SK-N-SH treated with all-trans-retinoic acid at 6 μM for 48 hours (cell line): ENCODE measurements at regions not wholly inside any gene's neighbourhood (a gene's known extent, or its start where the extent isn't known, plus 50 kb on each side); places are given as distances from the start of the nearest gene placed in this dataset.

Experiments
- ARNTL ChIP-seq: fragments of 450-650 bp; formaldehyde crosslinking; IDR thresholded peaks from 2 replicates; pipeline ENCODE4 v1.5.0; 2020; ENCODE audit warnings: low read depth, mild to moderate bottlenecking, moderate library complexity, borderline replicate concordance
- BACH2 ChIP-seq: fragments of 250-450 bp; sonication (Bioruptor Pico); IDR thresholded peaks from 2 replicates; pipeline ENCODE4 v1.9.0; 2021; ENCODE audit warnings: mild to moderate bottlenecking, borderline replicate concordance
- GLIS3 ChIP-seq: fragments of 250-450 bp; sonication (Bioruptor Pico); IDR thresholded peaks from 2 replicates; pipeline ENCODE4 v1.5.0; 2020; ENCODE audit warnings: mild to moderate bottlenecking, moderate library complexity
- PPARA ChIP-seq: fragments of 250-450 bp; sonication (Bioruptor Pico); IDR thresholded peaks from 2 replicates; pipeline ENCODE4 v1.5.0; 2020; ENCODE audit warnings: mild to moderate bottlenecking, borderline replicate concordance
- RARB ChIP-seq: fragments of 250-450 bp; sonication (Bioruptor Pico); IDR thresholded peaks from 2 replicates; pipeline ENCODE4 v1.8.0; 2021; ENCODE audit warnings: mild to moderate bottlenecking, moderate library complexity
- SNAI2 ChIP-seq: fragments of 250-450 bp; sonication (Bioruptor Pico); IDR thresholded peaks from 2 replicates; pipeline ENCODE4 v1.5.0; 2020; ENCODE audit warnings: mild to moderate bottlenecking, moderate library complexity
- ZFP30 ChIP-seq: fragments of 450-650 bp; formaldehyde crosslinking; IDR thresholded peaks from 2 replicates; pipeline ENCODE4 v1.5.0; 2022; ENCODE audit warnings: mild to moderate bottlenecking, moderate library complexity
- TF ChIP-seq, protein P1 (sequence below): fragments of 250-450 bp; sonication (Bioruptor Pico); IDR thresholded peaks from 2 replicates; pipeline ENCODE4 v1.5.0; 2020; ENCODE audit warnings: mild to moderate bottlenecking, moderate library complexity

GRCh38 chr4:108547682-108548081 is 72.7 kb upstream of the RPL34 start:
- TF ChIP-seq ARNTL (CRISPR knock-in tag) (no peak), ZFP30 (CRISPR knock-in tag) (no peak), RARB (no peak), GLIS3 (CRISPR knock-in tag) (no peak), BACH2 (CRISPR knock-in tag) (no peak), PPARA (CRISPR knock-in tag) (no peak), SNAI2 (no peak)
- TF ChIP-seq, protein P1, sequence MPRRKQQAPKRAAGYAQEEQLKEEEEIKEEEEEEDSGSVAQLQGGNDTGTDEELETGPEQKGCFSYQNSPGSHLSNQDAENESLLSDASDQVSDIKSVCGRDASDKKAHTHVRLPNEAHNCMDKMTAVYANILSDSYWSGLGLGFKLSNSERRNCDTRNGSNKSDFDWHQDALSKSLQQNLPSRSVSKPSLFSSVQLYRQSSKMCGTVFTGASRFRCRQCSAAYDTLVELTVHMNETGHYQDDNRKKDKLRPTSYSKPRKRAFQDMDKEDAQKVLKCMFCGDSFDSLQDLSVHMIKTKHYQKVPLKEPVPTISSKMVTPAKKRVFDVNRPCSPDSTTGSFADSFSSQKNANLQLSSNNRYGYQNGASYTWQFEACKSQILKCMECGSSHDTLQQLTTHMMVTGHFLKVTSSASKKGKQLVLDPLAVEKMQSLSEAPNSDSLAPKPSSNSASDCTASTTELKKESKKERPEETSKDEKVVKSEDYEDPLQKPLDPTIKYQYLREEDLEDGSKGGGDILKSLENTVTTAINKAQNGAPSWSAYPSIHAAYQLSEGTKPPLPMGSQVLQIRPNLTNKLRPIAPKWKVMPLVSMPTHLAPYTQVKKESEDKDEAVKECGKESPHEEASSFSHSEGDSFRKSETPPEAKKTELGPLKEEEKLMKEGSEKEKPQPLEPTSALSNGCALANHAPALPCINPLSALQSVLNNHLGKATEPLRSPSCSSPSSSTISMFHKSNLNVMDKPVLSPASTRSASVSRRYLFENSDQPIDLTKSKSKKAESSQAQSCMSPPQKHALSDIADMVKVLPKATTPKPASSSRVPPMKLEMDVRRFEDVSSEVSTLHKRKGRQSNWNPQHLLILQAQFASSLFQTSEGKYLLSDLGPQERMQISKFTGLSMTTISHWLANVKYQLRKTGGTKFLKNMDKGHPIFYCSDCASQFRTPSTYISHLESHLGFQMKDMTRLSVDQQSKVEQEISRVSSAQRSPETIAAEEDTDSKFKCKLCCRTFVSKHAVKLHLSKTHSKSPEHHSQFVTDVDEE (CRISPR knock-in tag), result no peak
